HG02981 (cell line): ENCODE measurements at regions not wholly inside any gene's neighbourhood (a gene's known extent, or its start where the extent isn't known, plus 50 kb on each side); places are given as distances from the start of the nearest gene placed in this dataset.

Experiments used
- ATAC-seq: cut with Tn5 transposase; IDR thresholded peaks from one replicate; pipeline ENCODE4 v1.9.1; 2021; ENCODE audit warnings: mild to moderate bottlenecking, moderate library complexity; ENCODE audit not compliant: unreplicated experiment

DNA sequence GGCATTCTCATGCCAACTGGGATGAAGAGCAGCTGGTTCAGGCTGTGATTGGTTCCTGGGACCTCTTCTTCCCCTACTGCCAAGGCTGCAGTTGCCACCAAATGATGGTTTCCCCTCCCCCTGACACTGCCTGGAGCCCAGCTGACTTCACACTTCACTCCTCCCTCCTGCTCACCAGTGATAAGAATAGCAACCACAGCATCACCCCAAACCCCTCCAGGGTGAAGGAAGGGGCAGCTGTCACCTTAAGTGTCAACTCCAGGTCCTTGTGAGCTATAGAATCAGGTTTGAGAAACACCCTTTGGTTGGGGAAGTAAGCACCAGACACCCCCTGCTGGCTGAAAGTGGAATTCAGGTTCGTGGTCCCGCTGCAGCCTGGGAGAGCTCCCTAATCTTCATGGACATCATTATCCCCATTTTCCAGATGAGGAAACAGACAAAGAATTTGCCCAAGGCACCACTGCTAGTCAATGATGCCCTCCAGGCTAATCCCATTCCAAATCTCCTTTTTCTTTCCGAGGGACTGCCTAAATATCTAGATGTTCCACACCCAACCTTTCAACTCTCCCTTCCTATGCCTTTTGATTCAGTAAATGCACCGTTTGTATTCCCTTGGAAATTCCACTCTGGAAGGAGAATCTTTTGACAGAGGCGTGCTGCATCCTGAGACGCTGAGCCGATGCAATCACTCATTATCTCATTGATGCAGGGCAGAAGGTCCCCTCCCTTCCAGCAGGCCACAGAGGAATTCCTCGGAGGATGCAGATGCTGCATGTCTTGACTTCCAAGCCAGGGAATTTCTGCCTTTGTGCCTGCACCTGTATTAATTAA lies 50.6 kb upstream of the UQCRFS1 start:
- no peak for ATAC-seq

DNA sequence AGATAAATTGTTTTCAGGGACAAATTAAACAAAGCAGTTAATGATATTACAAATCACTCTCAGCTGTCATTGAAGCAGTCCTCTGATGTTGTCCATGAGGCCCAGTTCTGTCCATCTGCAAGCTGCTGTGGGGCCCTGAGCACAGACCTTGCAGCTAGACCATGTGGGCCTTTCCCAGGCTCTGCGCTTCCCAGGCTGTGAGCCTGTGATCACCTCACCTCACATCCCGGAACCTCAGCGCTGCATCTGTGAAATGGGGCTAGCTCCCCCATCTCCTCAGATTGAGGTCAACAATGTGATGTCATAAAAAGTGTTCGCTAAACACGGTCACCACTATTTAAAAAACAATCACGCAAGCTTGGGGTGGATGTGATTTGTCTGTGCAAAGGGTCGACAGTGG lies 51.9 kb upstream of the UQCRFS1 start:
- ATAC-seq: no peak

DNA sequence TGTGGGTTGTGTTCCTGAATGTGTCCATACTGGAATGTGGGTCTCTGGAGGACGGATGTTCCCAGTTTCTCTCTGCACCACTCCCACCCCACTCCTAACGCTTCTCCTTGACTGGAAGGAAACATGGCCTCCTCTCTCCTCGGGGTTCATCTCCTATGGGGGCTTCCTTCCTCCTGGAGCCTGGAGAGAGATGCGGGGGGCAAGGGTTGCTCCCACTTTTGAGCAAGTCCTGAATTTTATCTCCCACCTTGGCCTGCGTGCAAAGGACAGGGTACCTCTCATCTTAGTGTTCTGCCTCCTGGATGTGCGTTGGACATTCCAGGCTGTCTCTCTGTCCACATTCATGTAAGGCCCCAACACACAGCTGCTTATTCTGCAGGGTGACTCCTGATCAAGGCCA lies 52.5 kb upstream of the UQCRFS1 start:
- no peak for ATAC-seq

DNA sequence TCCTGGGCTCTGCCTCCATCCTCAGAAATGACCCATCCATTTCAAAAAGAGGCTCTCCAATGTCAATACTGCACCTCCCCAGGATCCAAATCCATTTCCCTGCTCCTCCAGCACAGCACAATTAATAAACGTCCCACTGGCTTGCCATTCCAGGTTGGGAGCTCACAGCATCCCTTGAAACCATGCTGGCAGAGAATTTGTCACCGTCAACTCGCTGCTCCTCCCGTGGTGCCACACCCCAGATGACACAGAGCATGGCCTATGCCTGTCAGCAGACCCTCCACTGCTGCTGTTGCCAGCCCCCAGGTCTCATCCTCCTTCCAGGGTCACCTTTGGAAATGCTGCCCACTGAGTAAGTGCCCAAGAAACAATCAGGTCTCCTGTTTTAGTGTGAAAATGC lies 53.0 kb upstream of the UQCRFS1 start:
- no peak for ATAC-seq

DNA sequence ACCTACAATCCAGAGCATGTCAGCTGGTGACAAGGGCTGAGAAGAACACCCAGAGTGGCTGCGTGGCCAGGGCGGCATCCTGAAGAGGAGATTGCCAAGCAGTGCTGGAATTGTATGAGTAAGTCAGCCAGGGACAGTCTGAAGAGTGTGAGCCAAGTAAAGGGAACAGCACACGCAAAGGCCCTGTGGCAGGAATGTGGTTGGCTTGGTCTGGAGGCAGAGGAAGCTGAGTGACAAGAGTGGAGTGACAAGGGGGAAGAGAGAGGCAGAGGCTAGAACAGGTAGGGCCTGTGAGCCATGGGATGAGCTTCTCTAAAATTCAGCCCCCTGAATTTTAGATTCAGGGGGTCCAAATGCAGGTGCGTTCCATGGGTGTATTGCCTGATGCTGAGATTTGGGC lies 53.7 kb upstream of the UQCRFS1 start:
- ATAC-seq: no peak

DNA sequence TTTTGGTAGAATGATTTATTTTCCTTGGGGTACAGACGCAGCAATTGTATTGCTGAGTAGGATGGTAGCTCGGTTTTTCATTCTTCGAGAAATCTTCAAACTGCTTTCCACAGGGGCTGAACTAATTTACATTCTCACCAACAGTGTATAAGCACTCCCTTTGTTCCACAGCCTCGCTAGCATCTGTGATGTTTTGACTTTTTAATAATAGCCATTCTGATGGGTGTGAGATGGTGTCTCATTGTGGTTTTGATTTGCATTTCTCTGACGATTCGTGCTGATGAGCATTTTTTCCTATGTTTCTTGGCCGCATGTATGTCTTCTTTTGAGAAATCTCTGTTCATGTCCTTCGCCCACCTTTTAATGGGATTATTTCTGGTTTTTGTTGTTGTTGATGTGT lies 54.8 kb upstream of the UQCRFS1 start:
- no peak for ATAC-seq

DNA sequence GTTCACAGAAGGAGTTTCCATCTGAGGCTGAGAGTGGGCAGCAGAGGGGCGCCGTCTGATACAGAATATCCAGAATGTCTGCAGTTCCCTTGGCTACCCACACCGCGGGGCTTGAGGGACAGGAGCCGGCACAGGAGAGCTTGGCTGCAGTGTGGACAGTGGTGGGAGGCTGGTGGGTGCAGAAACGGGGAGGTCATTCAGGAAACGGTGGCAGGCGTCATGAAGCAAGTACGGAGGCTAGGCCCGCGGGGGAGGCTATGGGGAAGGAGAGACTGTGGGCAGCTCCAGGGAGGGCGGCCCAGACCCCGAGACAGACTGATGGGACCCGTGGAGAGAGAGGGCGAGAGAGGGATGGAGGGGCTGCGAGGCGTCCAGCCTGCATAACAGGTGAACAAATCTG lies 55.2 kb upstream of the UQCRFS1 start:
- ATAC-seq: no peak

DNA sequence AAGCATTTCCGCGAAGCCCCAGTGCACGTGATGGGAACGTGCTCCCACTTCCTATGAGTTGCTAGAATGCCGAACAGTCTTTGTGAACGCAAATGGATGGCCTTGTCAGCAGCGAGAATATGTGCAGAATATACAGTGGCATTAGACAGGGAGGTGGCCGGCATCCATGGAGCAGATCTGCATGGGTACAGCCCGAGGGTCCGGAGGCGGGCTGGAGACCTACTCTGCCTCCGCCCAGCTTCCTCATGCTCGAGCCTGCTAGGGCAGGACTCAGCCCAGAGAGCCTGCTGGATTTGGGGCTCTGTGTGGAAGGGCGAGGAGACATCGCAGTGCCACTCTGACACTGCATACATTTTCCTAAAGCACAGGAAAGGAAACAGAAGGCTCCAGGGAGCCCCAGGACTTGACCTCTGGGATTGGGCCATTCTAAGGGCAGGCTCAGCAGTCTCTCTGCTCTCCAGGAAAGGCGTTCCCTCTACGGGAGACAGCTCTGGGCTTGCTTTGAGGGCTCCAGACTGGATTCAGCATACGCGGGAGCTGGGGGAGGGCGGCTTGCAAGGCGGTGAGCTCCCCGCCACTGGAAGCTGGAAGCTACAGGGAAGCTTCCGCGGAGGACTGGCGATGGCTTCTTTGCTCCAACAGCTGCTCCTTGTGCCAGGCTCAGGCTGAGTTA lies 55.9 kb upstream of the UQCRFS1 start:
- ATAC-seq: no peak

DNA sequence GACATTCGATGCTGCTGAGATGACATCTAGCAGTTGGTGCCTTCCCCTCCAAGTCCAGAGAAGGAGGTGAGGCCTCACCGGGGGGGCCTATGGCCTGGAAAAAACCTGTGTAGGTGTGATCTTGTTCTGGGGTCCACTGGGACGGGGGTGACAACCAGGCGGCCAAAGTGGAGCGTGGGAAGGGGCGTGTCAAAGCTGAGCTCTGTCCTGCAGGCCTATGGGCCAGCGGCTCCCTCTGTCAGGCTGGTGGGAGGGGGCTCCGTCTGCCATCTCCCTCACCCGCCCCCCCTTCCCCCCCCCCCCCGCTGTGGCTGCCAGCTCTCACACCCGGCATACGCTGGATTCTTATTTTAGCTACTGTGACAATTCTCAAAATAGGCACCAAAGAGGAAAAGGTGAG lies 56.7 kb upstream of the UQCRFS1 start:
- no peak for ATAC-seq

DNA sequence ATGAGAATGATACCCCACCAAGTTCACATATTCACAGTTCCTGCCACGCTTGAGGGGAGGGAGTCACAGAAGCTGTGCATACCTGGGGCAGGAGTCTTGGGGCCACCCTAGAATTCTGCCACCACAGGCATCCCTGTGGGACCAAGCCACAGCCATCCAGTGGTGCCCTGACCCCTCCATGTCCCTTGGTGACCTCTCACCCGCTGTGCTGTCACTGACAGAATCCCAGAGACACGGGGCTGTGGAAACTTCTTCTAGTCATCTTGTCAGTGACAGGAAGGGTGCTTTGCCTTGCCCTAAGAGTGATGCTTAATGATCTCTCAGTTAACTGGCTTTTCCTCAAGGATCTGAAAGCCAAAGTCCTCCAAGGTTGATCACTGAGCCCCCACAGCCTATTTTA lies 58.4 kb upstream of the UQCRFS1 start:
- ATAC-seq: no peak

DNA sequence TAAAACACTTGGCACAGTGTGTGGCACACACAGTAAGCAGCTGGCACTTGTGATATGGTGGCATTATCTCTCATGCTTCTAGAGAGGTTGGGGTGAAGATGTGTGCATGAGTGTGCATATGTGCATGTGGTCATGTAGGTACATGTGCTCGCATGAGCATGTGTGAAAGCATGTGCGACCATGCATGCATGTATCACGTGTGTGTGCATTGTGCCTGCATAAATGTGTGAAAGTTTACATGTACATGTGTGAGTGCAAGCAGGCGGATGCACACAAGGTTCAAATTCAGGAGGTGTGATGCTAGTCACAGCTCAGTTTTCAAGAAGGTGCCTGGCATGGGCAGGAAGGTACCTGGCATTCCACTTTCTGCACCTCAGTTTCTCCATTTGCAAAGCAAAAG lies 59.0 kb upstream of the UQCRFS1 start:
- no peak for ATAC-seq

DNA sequence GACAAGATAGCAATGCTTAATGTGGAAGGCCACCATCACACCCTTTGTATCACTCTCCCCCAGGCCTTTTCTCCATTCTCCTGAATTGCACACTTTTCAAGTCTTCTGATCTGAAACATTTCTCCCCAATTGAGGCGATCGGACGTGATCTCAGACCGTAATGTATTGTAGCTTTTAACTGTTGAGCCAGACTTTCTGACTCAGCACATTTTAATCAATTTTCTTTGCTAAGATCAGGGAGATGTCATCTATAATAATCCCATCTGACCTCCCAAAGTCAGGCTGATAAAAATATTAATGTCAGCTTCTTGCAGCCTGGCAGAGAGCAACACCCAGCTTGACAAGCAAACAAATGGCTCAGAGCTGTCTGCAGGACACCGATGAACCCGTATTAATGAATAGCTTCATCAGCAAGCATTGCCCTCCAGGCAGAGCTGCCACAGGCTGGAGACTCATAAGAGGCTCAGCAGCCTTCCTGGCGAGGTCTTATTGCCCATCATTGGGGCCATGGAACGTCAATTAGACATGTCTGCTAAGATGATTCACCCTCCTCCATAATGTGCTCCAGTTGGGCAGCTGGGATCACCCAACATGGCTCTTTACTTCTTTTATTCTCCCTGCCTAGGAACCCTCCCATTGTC lies 60.2 kb upstream of the UQCRFS1 start:
- no peak for ATAC-seq

DNA sequence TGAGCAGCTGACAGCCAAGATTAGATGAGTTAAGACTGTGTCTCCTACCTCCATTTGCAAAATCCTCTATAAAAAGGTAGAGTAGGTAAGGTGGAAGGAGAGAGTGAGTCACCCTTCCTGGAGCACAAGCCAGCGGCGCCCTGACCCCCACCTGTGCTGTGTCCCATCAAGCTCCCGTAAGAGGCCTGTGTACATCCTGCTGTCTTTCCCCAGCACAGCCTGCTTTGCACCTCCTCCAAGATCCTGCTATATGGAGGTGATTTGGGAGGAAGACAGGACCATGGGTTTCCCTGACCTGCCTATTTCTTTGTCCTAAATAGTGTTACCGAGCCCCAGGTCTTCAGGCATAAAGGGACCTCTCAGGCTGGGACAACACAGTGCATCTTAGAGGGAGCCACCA lies 62.3 kb upstream of the UQCRFS1 start:
- no peak for ATAC-seq

DNA sequence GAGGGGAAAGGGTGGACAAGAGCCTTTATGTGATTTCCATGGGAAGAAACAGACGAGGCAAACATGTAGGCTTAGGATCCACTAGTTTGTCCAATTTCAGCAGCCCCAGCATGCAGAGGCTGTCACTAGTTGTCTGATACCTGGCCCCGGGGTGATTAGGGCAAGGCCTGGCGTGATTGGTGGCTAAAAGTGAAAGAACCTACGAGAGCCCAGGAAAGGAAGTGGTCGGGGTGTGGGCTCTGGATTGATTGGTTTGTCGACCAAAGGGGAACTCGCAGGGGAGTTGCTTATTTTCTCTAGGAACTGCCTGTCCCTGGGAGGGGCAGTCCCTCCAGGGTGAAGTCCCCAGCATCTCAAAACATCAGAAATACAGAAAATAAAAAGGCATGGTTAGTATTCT lies 64.2 kb upstream of the UQCRFS1 start:
- ATAC-seq: peak; percentile 97

DNA sequence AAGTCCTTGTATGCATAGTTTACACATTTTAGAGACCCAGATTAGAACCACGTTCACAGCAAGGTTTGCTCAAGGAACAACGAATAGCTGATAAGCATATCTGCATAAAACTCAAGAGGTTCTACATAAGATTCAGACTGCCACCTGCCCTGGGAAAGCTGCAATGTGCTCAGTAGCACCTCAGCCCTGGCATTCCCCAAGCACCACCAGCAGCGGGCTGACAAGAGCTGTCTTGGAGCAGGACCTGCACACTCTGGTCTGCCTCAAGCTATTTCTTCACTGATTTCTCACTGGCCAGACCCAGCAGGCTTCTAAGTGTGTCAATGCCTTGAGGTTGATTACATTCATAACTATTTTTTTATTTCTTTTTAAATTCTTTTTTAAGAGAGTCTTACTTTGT lies 65.8 kb upstream of the UQCRFS1 start:
- ATAC-seq: no peak

DNA sequence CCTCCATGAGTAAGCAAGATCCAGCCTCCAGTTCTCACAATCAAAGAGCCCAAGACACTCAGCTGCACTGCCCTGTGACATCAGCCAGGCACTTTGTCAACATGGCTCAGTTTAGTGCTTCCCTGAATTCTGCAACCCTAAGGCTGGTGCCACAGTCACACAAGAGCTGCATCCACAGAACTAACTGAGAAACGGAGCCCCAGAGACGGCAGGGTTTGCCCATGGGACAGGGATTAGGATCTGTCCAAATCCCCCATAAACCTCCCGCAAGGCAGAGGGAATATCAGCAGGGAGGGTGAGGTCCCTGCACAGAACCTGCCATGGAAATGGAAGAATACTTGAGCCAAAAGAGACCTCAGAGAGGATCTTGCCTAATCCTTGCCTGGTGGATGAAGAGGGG lies 70.4 kb upstream of the UQCRFS1 start:
- ATAC-seq: no peak

DNA sequence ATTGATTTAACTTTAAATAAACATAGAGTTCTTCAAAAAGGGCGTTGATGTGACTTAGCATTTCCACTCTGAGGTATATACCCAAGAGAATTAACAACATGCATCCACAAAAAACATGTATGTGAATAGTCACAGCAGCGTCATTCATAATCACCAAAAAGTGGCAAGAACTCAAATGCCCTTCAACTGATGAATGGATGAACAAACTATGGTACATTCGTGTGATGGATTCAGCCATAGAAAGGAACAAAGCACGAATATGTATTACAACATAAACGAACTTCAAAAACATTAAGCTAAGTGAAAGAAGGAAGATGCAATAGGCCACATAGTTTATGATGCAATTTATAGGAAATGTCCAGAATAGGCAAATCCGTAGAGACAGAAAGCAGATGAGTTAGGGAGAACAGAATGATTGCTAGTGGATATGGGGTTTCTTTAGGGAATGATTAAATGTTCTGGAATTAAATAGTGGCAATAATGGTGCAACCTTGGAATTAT lies 72.3 kb upstream of the UQCRFS1 start:
- ATAC-seq: no peak

DNA sequence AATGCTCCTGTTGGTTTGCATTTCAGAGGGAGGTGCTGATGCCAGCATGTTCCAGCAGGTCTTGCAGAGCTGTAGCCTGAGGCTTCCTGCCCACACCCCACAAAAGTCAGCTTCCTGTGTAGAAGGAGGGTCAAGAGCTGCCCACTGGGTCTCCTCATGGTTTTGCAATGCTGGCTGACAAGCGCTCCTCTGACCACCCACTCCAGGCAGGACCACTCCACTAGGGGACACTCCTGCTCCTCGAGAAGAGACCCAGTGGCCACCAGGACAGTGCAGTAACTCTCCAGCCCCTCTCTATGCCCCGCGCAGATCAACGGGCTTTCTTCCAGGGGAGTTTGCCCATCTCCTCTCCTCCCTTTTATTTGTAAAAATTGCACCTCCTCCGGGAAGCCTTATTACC lies 72.9 kb upstream of the UQCRFS1 start:
- no peak for ATAC-seq

DNA sequence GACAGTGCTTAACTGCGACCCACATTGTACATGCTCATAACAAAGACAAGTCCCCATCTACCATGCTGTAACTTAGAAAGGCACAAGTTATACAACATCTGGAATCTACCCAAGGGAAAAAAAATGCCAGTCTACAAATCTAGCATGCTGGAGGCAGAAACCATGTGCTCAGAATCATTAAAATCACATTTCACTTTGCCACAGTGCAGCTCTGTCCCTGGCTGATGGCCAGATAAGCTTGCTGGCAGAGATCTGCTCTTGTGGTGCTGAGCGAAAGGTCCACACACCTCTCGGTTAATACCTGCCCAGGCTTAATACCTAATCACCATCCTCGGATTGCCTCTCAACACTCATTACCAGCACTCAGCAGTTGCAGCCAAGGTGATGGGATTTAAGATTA lies 74.1 kb upstream of the UQCRFS1 start:
- no peak for ATAC-seq

DNA sequence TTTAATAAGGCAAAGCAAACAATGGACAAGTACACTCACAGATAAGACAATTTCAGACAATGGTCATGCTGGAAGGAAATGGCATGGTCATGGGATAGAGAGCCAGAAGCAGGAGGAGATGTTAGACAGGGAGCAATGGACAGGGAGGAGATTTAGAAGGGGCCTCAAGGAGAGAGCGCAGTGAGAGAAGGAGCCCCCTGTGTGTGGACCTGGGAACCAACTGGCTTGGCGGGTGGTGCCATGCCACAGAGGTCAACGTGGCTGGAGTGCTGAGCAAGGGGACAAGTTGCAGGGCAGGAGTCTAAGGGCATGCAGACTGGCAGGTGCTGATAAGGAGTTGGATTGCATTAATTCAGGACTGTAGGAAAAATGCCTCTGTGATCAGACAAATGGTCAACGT lies 75.3 kb upstream of the UQCRFS1 start:
- no peak for ATAC-seq

DNA sequence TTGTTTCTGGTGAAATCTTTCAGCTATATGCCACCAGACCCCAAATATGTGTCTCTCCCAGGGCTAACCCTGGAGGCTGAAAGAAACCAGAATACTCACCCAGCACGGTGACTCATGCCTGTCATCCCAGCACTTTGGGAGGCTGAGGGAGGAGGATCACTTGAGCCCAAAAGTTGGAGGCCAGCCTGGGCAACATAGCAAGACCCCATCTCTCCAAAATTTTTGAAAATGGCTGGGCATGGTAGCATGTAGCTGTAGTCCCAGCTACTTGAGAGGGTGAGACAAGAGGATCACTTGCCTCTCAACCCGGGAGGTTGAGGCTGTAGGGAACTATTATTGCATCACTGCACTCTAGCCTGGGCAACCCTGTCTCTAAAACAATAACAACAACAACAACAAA lies 76.1 kb upstream of the UQCRFS1 start:
- no peak for ATAC-seq

DNA sequence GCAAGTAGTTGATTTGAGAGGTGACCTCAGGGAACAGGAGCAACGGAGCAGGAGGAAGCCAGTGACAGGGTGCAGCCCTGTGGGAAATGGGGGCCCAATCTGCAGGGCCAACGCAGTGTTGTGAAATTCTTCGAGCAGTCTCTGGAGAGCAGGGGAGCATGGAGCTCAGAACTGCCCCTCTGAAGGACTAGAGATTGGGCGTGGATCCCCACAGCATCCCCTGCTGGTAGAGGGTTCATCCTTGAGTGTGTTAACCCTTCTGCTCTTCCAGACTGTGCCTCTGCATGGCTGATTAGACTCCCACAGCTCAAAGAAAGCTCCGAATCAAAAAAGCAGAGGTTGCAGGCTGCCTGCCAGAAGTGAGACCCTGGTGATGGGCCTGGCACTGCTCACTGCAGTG lies 77.9 kb upstream of the UQCRFS1 start:
- no peak for ATAC-seq
